Ovary (tissue), 7 donors: ENCODE measurements at regions not wholly inside any gene's neighbourhood (a gene's known extent, or its start where the extent isn't known, plus 50 kb on each side); places are given as distances from the start of the nearest gene placed in this dataset.
"Not testable (repeated sequence)": the region's sequence is repeated elsewhere in the genome, so short reads cannot be mapped to it uniquely, and the experiment has no call there.

Source experiments
- DNase-seq, 5 donors: peaks; one replicate each; pipeline ENCODE4 v3.0.0-alpha.2; 2019 to 2020
- H3K27ac ChIP-seq, 2 donors: fragments of 200-600 bp; one replicate each; pipeline versions ENCODE4 v1.5.1 to v1.8.0; 2019 to 2022
- H3K27me3 ChIP-seq: fragments of 200-600 bp; one replicate; pipeline ENCODE4 v1.8.0; 2022
- H3K36me3 ChIP-seq: fragments of 200-600 bp; sonication (generic); one replicate; pipeline ENCODE4 v1.5.1; 2019
- H3K4me1 ChIP-seq: one replicate; pipeline ENCODE4 v1.8.1; 2013; ENCODE audit warnings: mild to moderate bottlenecking, moderate library complexity; ENCODE audit not compliant: insufficient read depth
- H3K4me3 ChIP-seq: fragments of 200-600 bp; sonication (generic); one replicate; pipeline ENCODE4 v1.5.1; 2017
- H3K9me3 ChIP-seq, 2 donors: fragments of 200-600 bp in 1 of 2; sonication (generic) in 1 of 2; one replicate each; pipeline versions ENCODE4 v1.5.1 to v1.8.1; 2013 to 2019; ENCODE audit warnings: mild to moderate bottlenecking in 1 of 2, moderate library complexity in 1 of 2
- CTCF ChIP-seq, 3 donors: fragments of 450-650 bp in 2 of 3; fragments of 200-600 bp in 1 of 3; IDR thresholded peaks; one replicate each; pipeline versions ENCODE4 v1.5.1 to v1.8.0; 2016 to 2022; ENCODE audit warnings: antibody characterized with exemption in 3 of 3, mild to moderate bottlenecking in 1 of 3
- EP300 ChIP-seq: sonication (generic); formaldehyde crosslinking; IDR thresholded peaks from one replicate; pipeline ENCODE4 v1.6.1; 2017; ENCODE audit warnings: antibody characterized with exemption
- POLR2A ChIP-seq: fragments of 450-650 bp; IDR thresholded peaks from one replicate; pipeline ENCODE4 v1.6.1; 2017; ENCODE audit warnings: antibody characterized with exemption, mild to moderate bottlenecking, moderate library complexity
- WGBS, 3 donors: extraction: QIAGEN DNeasy Blood & Tissue Kit in 1 of 3; methylation state at CpG; one replicate each; pipeline versions ENCODE4 v1.1.5 to v1.1.7; 2013 to 2017; 5-methylcytosine and 5-hydroxymethylcytosine counted together
- intact Hi-C, 4 donors: fragments of 100-400 bp; cut with DNase I; formaldehyde crosslinking; loops; one replicate each; pipeline versions ENCODE4 v1.11.0 to v1.15.1; 2022 to 2023
- donor health status: DM: no; HTN: no; CAD: no; lungs with moderate emphysema.
- donor health status: DM: no; HTN: no; CAD: no.
- donor health status: Bipolar disorder and iron deficiency.
- donor health status: DM: no; HTN: no; CAD: no.
- donor health status: DM: yes; HTN: yes; CAD: no.

- no peaks in the 10 kb centered on the region for H3K4me1 ChIP-seq
- H3K9me3 ChIP-seq, result no peaks in the 10 kb centered on the region
- H3K27ac ChIP-seq, result no peak overlapping the region
- no peak for DNase-seq
- H3K27me3 ChIP-seq, result no peaks in the 10 kb centered on the region
- H3K36me3 ChIP-seq, result no peaks in the 10 kb centered on the region
- no peak overlapping the region for H3K4me3 ChIP-seq
- TF ChIP-seq POLR2A (no peak), CTCF (IDR thresholded peaks at IDR 0.05) (no peak), EP300 (no peak)
- intact Hi-C loops, result no loop called here
- WGBS, 3 donors, result 94 to 96% (median 96%) methylated on average over 9 to 10 of the region's 10 CpGs
Measured at GRCh38 chr5:54378707-54379106, 68.3 kb upstream of the ARL15 start.

- H3K4me1 ChIP-seq, DNase-seq, H3K4me3 ChIP-seq, intact Hi-C loops, H3K27ac ChIP-seq, H3K27me3 ChIP-seq, H3K9me3 ChIP-seq, H3K36me3 ChIP-seq: not testable (repeated sequence)
- 77 to 88% (median 85%) methylated on average over 1 of the region's 1 CpG for WGBS, 3 donors
Measured at GRCh38 chr5:54377339-54377738, 67.0 kb upstream of the ARL15 start.

GRCh38 chr5:54370982-54371381 is 60.6 kb upstream of the ARL15 start:
- Histone ChIP-seq H3K36me3 (no peaks in the 10 kb centered on the region), H3K9me3 (no peaks in the 10 kb centered on the region), H3K27ac (no peak overlapping the region), H3K4me1 (no peaks in the 10 kb centered on the region), H3K4me3 (no peak overlapping the region), H3K27me3 (no peaks in the 10 kb centered on the region)
- DNase-seq, result no peak
- TF ChIP-seq POLR2A, result no peak
- TF ChIP-seq CTCF (IDR thresholded peaks at IDR 0.05), result no peak
- TF ChIP-seq EP300, result no peak
- intact Hi-C loops, result no loop called here

GRCh38 chr5:54367844-54368243 is 57.5 kb upstream of the ARL15 start:
- H3K27ac ChIP-seq, result no peak overlapping the region
- H3K4me3 ChIP-seq, result no peak overlapping the region
- no peaks in the 10 kb centered on the region for H3K36me3 ChIP-seq
- 82 to 86% (median 85%) methylated on average over 1 of the region's 1 CpG for WGBS, 3 donors
- no peak for DNase-seq
- H3K4me1 ChIP-seq, result no peaks in the 10 kb centered on the region
- TF ChIP-seq POLR2A, result no peak
- TF ChIP-seq EP300, result no peak
- TF ChIP-seq CTCF (IDR thresholded peaks at IDR 0.05), result no peak
- H3K27me3 ChIP-seq, result no peaks in the 10 kb centered on the region
- no peaks in the 10 kb centered on the region for H3K9me3 ChIP-seq
- intact Hi-C loops, result no loop called here

- H3K27me3 ChIP-seq, result no peaks in the 10 kb centered on the region
- H3K9me3 ChIP-seq, result no peaks in the 10 kb centered on the region
- intact Hi-C loops, result no loop called here
- no peak overlapping the region for H3K4me3 ChIP-seq
- H3K4me1 ChIP-seq, result peaks cover under 1% of the 10 kb centered on the region
- no peaks in the 10 kb centered on the region for H3K36me3 ChIP-seq
- no peak for TF ChIP-seq CTCF (IDR thresholded peaks at IDR 0.05)
- no peak for DNase-seq
- H3K27ac ChIP-seq, result no peak overlapping the region
Measured at GRCh38 chr5:54366707-54367106, 56.3 kb upstream of the ARL15 start.
